DMS53 (cell line): ENCODE measurements at regions not wholly inside any gene's neighbourhood (a gene's known extent, or its start where the extent isn't known, plus 50 kb on each side); places are given as distances from the start of the nearest gene placed in this dataset.
"Not testable (repeated sequence)": the region's sequence is repeated elsewhere in the genome, so short reads cannot be mapped to it uniquely, and the experiment has no call there.

ENCODE experiments used
- DNase-seq: peaks from one replicate; lab custom pipeline; 2025; lab: John Stamatoyannopoulos, UW

- no peak for DNase-seq
Observed at GRCh38 chr12:111248236-111249017, 120.5 kb downstream of the PHETA1 start.

DNA sequence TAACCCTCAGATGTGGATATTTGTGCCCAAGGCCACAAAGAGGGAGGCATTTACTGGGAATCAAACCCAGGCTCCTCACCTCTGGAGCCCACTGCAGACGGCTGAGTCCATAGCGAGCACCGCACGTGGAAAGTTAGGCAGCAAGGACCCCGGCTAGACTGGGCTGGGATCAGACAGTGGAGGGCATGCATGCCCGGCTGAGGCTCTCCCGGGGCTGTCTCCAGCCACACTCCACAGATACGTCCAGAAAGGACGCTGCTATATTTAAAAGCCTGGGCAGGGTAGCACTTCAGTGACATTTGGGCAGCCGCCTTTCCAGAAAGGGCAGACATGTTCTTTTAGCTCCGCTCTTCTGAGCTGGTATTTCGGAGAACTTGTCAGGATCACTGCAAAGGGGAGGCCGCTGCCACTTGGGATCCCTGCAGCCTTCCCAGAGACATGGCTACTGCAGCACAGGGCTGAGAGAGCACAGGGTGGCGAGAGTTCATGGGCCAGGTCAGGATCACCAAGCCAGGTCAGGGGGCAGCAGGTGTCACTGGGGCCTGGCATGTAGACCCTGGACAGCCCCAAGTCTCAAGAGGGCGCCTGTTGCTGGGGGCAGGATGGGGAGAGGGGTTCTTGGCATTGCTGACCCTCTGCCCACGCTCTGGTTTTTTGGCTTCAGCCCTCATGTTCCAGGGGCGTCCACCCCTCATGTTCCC is 121.7 kb downstream of the PHETA1 start:
- no peak for DNase-seq

- no peak for DNase-seq
Observed at GRCh38 chr12:111246477-111247011, 122.4 kb downstream of the PHETA1 start.

DNA sequence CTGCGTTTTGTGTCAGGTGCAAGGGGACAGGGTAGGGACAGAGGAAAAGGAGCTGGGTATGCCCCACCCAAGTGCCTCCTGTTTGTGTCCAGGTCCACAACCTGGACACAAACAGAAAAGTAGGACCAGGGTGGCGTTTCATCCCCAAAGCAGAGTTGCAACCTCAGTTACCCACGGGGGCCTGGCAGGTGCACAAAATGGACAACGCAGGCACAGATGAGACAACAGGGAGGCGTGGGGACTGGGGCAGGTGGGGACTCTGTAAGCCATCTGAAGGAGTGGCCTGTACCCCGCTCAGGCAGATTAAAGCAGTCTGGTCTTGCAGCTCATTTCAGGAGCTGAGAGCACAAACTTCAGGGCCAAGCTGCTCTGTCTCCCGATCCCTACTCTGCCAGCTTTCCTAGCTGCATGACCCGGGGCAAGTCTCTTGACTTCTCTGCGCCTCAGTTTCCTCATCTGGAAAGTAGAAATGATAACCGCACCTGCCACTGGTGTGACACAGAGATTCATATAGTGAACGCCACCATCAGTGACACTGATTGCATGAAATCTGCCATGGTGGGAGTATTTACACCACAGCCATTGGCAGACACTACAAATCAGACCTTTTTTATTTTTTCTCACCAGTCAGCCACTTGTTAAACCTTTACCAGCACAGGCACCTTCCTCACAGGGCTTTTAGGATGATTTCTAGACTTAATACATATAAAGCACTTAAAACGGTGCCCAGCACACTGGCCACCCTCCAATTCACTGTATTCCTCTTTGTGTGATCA is 123.0 kb downstream of the PHETA1 start:
- no peak for DNase-seq

GRCh38 chr12:111244673-111245072 is 124.2 kb downstream of the PHETA1 start:
- DNase-seq, result no peak

GRCh38 chr12:111242817-111243216 is 126.1 kb downstream of the PHETA1 start:
- DNase-seq, result not testable (repeated sequence)

DNA sequence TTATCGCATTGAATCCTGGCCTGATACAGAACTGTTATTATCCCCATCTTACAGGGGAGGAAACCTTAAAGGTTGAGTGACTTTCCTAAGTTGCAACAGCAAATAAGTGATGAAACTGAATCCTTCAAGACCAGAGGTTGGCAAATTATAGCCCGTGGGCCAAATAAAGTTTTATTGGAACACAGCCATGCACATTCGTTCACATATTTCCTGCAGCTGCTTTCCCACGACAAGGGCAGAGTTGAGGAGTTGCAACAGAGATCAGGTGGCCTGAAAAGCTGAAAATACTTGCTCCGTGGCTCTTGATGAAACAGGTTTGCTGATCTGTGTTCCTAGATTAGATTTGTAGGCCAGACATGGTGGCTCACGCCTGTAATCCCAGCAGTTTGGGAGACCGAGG is 126.7 kb downstream of the PHETA1 start:
- DNase-seq, result no peak

- no peak for DNase-seq
Observed at GRCh38 chr12:111240374-111240773, 128.5 kb downstream of the PHETA1 start.

GRCh38 chr12:111239235-111239634 is 129.7 kb downstream of the PHETA1 start:
- DNase-seq, result no peak

DNA sequence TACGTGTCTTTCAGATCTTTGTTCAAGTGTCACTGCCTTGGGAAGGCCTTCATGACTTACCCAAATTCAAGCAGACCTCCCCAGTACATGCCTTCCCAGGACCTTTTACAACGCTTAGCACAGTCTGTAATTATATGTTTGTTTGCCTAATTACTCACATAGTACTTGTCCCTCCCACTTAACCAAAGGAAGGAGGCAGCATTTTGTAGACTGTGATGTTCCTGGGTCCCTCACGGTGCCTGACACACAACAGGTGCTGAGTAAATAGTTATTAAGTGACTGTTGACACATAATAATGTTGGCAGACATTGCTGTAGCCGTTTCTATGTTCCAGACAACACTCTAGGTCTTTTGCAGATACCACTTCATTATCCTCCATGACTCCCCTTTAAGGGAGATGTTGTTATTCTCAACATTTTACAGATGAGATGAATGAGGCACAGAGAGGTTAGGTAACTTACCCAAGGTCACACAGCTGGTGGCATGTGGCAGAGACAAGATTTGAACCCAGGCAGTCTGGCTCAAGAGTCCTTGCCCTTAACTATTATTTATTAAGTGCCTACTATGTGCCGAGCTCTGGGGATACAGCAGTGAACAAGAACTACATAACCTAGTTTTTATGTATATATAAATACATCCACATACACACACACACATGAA is 130.7 kb downstream of the PHETA1 start:
- no peak for DNase-seq

- not testable (repeated sequence) for DNase-seq
Observed at GRCh38 chr12:111234491-111234890, 134.4 kb downstream of the PHETA1 start.

- DNase-seq, result no peak
Observed at GRCh38 chr12:111233786-111234185, 135.1 kb downstream of the PHETA1 start.

DNA sequence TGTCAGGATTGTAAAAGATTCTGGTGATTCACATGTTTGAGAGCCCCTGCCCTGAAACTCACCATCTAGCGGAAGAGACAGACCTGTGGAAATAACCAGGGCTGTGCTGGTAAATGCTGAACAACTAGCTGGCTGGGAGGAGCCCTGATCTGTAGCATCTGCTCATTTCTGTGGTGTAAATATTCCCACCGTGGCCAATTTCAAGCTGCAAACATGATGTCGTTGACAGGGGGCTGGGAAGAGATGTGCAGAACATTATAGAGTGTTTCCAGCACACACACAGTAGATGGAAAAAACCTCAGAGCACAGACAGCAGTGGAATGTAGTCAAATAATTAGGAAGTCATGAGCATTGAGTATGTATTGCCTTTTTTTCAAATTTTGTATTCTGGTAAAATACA is 138.2 kb downstream of the PHETA1 start:
- DNase-seq, result no peak

- no peak for DNase-seq
Observed at GRCh38 chr12:111228916-111229666, 139.8 kb downstream of the PHETA1 start.

DNA sequence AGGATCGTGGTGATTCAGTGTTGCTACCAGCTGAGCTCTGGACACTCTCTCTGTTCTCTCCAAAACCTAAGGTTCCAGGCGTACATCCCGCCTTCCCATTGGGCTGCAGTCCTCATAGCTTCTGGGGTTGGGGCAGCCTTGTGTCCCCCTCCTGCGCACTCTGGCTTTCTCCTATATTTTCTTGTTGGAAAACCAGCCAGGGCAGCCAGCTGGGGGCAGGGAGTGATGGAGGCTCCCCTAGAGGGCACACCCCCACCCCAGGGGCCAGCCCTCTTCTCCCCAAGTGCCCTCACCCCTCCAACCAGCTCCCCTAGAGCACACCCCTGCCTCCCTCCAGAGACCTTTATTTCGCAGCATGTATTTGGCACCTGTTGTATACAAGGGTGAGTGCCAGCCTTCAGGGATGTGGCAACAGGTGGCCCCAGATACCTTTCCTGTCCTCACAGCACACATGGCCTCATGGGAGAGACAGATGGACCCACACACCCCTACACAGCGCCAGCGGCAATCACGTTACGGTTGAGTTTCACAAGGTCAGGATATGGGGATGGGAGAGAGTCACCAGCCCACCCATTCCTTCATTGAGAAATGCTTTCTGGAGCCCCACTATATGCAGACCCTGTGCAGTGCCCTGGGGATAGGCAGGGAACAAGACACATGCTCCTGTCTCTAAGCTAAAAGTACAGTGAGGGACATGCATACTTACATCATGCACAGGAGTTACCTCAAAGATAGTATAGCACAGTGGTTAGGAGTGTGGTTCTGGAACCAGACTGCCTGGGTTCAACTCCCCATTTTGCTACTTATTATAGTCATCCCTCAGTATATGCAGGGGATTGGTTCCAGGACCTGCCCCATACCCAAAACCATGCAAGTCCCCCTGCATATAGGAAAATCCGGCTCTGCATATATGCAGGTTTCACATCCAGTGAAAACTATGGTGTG is 141.1 kb downstream of the PHETA1 start:
- DNase-seq, result no peak

- DNase-seq, result no peak
Observed at GRCh38 chr12:111226680-111227079, 142.2 kb downstream of the PHETA1 start.

DNA sequence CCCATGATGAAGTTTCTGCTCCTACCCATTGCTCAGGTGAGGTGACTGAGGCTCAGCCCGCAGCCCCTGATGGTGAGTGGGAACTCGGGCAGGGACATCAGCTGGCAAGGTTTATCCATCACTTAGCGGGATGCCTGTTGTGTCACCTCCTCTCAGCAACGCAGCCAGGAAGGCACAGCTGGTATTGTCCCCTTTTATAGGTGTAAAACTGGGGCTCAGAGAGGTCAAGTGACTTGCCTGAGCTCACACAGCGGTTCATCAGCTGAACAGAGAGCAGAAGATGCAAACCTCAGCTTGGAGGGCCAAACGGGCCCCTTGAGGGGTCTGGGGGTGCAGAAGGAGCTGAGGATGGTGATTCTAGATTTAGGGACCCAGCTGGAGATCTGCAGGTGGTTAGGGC is 143.6 kb downstream of the PHETA1 start:
- no peak for DNase-seq

DNA sequence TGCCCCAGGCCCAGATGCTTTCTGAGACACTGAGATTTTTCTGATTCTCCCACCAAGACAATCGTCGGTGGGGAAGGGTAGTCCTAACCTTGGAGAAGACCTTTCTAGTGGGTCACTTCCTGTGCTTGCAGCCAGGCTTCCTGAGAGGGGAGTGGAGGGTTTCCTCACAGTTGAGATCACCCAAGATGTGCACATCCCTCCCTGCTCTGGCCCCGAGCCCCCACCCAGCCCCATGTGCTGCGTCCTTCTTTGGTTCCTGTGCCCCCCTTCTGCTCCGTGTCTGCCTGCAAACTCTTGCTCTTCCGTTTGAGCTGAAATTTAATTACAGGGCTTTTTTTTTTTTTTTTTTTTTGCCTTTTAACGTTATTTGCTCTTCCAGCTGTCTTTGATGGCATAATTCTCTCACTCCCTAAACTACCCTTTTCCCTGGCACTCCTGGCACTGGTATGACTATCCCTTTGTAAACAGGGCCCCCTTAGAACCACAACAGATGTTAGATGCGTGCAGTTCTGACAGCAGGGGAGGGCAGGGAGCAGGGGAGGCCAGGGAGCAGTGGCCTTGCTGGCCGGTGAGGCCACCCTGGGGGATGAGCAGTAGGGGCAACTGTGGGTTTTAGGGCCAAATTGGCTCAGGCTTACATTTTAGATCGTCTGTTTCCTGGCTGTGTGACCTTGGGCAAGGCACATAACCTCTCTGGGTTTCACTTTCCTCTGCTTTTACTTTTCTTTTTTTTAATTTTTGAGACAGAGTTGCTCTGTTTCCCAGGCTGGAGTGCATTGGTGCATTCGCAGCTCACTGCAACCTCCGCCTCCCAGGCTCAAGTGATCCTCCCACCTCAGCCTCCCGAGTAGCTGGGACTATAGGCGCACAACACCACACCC is 144.5 kb downstream of the PHETA1 start:
- no peak for DNase-seq

- no peak for DNase-seq
Observed at GRCh38 chr12:111222523-111222922, 146.4 kb downstream of the PHETA1 start.
